Gastroesophageal sphincter (tissue), 3 donors: ENCODE measurements at regions not wholly inside any gene's neighbourhood (a gene's known extent, or its start where the extent isn't known, plus 50 kb on each side); places are given as distances from the start of the nearest gene placed in this dataset.

Experiments used
- CTCF ChIP-seq, 4 experiments: fragments of 200-600 bp in 2 of 4; fragments of 450-650 bp in 2 of 4; sonication (generic) in 1 of 4; IDR thresholded peaks; one replicate each; pipeline ENCODE4 v1.5.1; 2017 to 2019; ENCODE audit warnings: antibody characterized with exemption in 4 of 4, mild to moderate bottlenecking in 2 of 4, moderate library complexity in 2 of 4
- POLR2A ChIP-seq, 2 donors: fragments of 450-650 bp; IDR thresholded peaks; one replicate each; pipeline ENCODE4 v1.6.1; 2017; ENCODE audit warnings: antibody characterized with exemption in 2 of 2, mild to moderate bottlenecking in 2 of 2, moderate library complexity in 1 of 2
- POLR2AphosphoS5 ChIP-seq: sonication (generic); formaldehyde crosslinking; IDR thresholded peaks from one replicate; pipeline ENCODE4 v1.6.1; 2017; ENCODE audit warnings: antibody characterized with exemption

- TF ChIP-seq CTCF (IDR thresholded peaks at IDR 0.05) (no peak), POLR2AphosphoS5 (no peak), POLR2A (IDR thresholded peaks at IDR 0.05) (no peak)
Observed at GRCh38 chr12:24364921-24365320, 415.5 kb upstream of the SOX5 start.
